ENCODE measurements at regions not wholly inside any gene's neighbourhood (a gene's known extent, or its start where the extent isn't known, plus 50 kb on each side); places are given as distances from the start of the nearest gene placed in this dataset.

DNA sequence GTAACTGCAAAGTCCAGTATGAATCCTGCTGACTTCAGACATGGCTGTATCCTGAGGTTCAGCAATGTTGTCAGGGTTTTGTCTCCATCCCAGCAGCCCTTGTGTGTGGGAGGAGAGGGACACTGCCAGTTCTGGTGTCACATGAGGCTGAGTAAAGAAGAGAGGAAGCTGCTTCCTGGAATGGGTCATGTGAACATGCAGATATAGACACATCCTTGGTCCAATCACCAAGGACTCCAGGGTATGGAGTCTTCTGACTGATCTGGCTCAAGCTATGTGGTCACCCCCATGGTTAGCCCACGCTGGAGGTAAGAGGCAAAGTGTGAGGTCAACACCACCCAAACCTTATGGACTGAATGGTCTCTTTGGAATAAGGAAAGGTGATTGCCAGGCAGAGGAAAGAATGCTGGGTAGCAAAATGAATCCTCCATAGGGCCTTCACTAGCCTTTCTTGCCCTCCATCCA lies 134.4 kb upstream of the SLC1A4 start:
- TF ChIP-seq, protein P1, sequence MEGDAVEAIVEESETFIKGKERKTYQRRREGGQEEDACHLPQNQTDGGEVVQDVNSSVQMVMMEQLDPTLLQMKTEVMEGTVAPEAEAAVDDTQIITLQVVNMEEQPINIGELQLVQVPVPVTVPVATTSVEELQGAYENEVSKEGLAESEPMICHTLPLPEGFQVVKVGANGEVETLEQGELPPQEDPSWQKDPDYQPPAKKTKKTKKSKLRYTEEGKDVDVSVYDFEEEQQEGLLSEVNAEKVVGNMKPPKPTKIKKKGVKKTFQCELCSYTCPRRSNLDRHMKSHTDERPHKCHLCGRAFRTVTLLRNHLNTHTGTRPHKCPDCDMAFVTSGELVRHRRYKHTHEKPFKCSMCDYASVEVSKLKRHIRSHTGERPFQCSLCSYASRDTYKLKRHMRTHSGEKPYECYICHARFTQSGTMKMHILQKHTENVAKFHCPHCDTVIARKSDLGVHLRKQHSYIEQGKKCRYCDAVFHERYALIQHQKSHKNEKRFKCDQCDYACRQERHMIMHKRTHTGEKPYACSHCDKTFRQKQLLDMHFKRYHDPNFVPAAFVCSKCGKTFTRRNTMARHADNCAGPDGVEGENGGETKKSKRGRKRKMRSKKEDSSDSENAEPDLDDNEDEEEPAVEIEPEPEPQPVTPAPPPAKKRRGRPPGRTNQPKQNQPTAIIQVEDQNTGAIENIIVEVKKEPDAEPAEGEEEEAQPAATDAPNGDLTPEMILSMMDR (IDR thresholded peaks at IDR 0.05; ENCODE audit: low read length), result no peak
- TF ChIP-seq EZH2 (IDR thresholded peaks at IDR 0.05; ENCODE audit: borderline replicate concordance, low read length), result no peak

Measured in OCI-LY1 (cell line).